Esophagus squamous epithelium (tissue), 4 donors: ENCODE measurements at regions not wholly inside any gene's neighbourhood (a gene's known extent, or its start where the extent isn't known, plus 50 kb on each side); places are given as distances from the start of the nearest gene placed in this dataset.

Experiments used
- POLR2A ChIP-seq, 4 donors: fragments of 450-650 bp; IDR thresholded peaks; one replicate each; pipeline ENCODE4 v1.6.1; 2017; ENCODE audit warnings: antibody characterized with exemption in 4 of 4, mild to moderate bottlenecking in 4 of 4, moderate library complexity in 3 of 4
- TF ChIP-seq, protein P1 (sequence below), 6 experiments: fragments of 450-650 bp in 4 of 6; fragments of 200-600 bp in 2 of 6; sonication (generic) in 2 of 6; IDR thresholded peaks; one replicate each; pipeline ENCODE4 v1.5.1; 2016 to 2019; ENCODE audit warnings: antibody characterized with exemption in 6 of 6, mild to moderate bottlenecking in 4 of 6, moderate library complexity in 4 of 6

DNA sequence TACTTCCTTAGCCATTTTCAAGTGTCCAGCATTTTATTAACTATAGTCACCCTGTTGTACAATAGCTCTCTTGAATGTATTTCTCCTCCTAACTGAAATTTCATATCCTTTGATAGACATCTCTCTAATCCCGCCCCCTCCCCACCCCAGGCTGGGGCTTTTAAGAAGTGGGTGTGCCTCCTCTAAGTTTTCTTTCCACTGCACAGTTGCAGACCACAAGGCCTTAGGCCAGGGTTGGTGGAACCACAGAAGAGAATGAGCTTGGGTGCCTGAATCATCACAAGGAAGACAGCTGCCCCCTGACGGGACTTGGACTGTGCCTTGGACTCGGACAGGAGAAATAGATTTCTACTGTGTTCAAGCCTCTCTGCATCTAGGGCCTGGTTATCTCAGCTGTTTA lies 193.4 kb downstream of the HAUS1 start:
- TF ChIP-seq, protein P1, sequence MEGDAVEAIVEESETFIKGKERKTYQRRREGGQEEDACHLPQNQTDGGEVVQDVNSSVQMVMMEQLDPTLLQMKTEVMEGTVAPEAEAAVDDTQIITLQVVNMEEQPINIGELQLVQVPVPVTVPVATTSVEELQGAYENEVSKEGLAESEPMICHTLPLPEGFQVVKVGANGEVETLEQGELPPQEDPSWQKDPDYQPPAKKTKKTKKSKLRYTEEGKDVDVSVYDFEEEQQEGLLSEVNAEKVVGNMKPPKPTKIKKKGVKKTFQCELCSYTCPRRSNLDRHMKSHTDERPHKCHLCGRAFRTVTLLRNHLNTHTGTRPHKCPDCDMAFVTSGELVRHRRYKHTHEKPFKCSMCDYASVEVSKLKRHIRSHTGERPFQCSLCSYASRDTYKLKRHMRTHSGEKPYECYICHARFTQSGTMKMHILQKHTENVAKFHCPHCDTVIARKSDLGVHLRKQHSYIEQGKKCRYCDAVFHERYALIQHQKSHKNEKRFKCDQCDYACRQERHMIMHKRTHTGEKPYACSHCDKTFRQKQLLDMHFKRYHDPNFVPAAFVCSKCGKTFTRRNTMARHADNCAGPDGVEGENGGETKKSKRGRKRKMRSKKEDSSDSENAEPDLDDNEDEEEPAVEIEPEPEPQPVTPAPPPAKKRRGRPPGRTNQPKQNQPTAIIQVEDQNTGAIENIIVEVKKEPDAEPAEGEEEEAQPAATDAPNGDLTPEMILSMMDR (IDR thresholded peaks at IDR 0.05), result no peak
- TF ChIP-seq POLR2A (IDR thresholded peaks at IDR 0.05), result no peak
